Prostate gland (tissue), 2 donors: ENCODE measurements at regions not wholly inside any gene's neighbourhood (a gene's known extent, or its start where the extent isn't known, plus 50 kb on each side); places are given as distances from the start of the nearest gene placed in this dataset.

Experiments used
- DNase-seq: peaks from one replicate; pipeline ENCODE4 v3.0.0-alpha.2; 2019; ENCODE audit warnings: low spot score
- H3K27ac ChIP-seq, 2 donors: fragments of 200-600 bp; sonication (generic); 2 replicates each; pipeline ENCODE4 v1.5.1; 2017 to 2019
- H3K27me3 ChIP-seq: fragments of 200-600 bp; sonication (generic); replicated peaks from 2 replicates; pipeline ENCODE4 v1.5.1; 2019; ENCODE audit not compliant: insufficient read depth
- H3K36me3 ChIP-seq, 2 donors: fragments of 200-600 bp; sonication (generic); 1 replicate in 1 of 2; 2 replicates in 1 of 2; pipeline versions ENCODE4 v1.5.1 to v1.8.1; 2017 to 2019
- H3K4me1 ChIP-seq: fragments of 200-600 bp; sonication (generic); replicated peaks from 2 replicates; pipeline ENCODE4 v1.5.1; 2019
- H3K4me3 ChIP-seq, 2 donors: fragments of 200-600 bp; sonication (generic); 2 replicates each; pipeline ENCODE4 v1.5.1; 2017 to 2019
- H3K9me3 ChIP-seq: fragments of 200-600 bp; sonication (generic); 2 replicates; pipeline ENCODE4 v1.5.1; 2017
- CTCF ChIP-seq, 4 experiments: fragments of 200-600 bp in 2 of 4; fragments of 450-650 bp in 2 of 4; sonication (generic) in 2 of 4; IDR thresholded peaks; 1 replicate in 3 of 4; 2 replicates in 1 of 4; pipeline ENCODE4 v1.5.1; 2016 to 2019; ENCODE audit warnings: antibody characterized with exemption in 4 of 4, mild to moderate bottlenecking in 2 of 4, moderate library complexity in 2 of 4
- POLR2A ChIP-seq: fragments of 450-650 bp; IDR thresholded peaks from one replicate; pipeline ENCODE4 v1.6.1; 2016; ENCODE audit warnings: antibody characterized with exemption, mild to moderate bottlenecking
- POLR2AphosphoS5 ChIP-seq: sonication (generic); formaldehyde crosslinking; IDR thresholded peaks from one replicate; pipeline ENCODE4 v1.6.1; 2017; ENCODE audit warnings: antibody characterized with exemption
- WGBS: methylation state at CpG from one replicate; pipeline ENCODE4 v1.1.5; 2018; 5-methylcytosine and 5-hydroxymethylcytosine counted together
- intact Hi-C: fragments of 100-400 bp; cut with DNase I; formaldehyde crosslinking; loops from one replicate; pipeline ENCODE4 v1.14.2; 2022

GRCh38 chr9:78676009-78676408, 379.1 kb downstream of the PSAT1 start:
- H3K4me3 ChIP-seq: no peak overlapping the region
- H3K27me3 ChIP-seq: no peaks in the 10 kb centered on the region
- 85% methylated on average over 2 of the region's 2 CpGs for WGBS
- TF ChIP-seq POLR2AphosphoS5: no peak
- TF ChIP-seq POLR2A: no peak
- TF ChIP-seq CTCF (IDR thresholded peaks at IDR 0.05): no peak
- H3K27ac ChIP-seq: no peak overlapping the region
- no peak for DNase-seq
- no peaks in the 10 kb centered on the region for H3K36me3 ChIP-seq
- H3K9me3 ChIP-seq: no peaks in the 10 kb centered on the region
- intact Hi-C loops: no loop called here
- no peaks in the 10 kb centered on the region for H3K4me1 ChIP-seq

GRCh38 chr9:78676623-78677022, 379.7 kb downstream of the PSAT1 start:
- Histone ChIP-seq H3K36me3 (no peaks in the 10 kb centered on the region), H3K27ac (no peak overlapping the region), H3K27me3 (no peaks in the 10 kb centered on the region), H3K9me3 (no peaks in the 10 kb centered on the region), H3K4me1 (no peaks in the 10 kb centered on the region), H3K4me3 (no peak overlapping the region)
- TF ChIP-seq CTCF (IDR thresholded peaks at IDR 0.05) (no peak), POLR2AphosphoS5 (no peak), POLR2A (no peak)
- no peak for DNase-seq
- intact Hi-C loops: no loop called here

- H3K36me3 ChIP-seq: no peaks in the 10 kb centered on the region
- no peak for TF ChIP-seq POLR2A
- no peak for TF ChIP-seq POLR2AphosphoS5
- TF ChIP-seq CTCF (IDR thresholded peaks at IDR 0.05): no peak
- WGBS: 84% methylated on average over 2 of the region's 2 CpGs
- no peak overlapping the region for H3K27ac ChIP-seq
- no peak for DNase-seq
- H3K4me1 ChIP-seq: no peaks in the 10 kb centered on the region
- H3K4me3 ChIP-seq: no peak overlapping the region
- no peaks in the 10 kb centered on the region for H3K27me3 ChIP-seq
- intact Hi-C loops: no loop called here
- no peaks in the 10 kb centered on the region for H3K9me3 ChIP-seq
Observed at GRCh38 chr9:78677326-78677725, 380.4 kb downstream of the PSAT1 start.

GRCh38 chr9:78678877-78679276, 382.0 kb downstream of the PSAT1 start:
- intact Hi-C loops: no loop called here

More at GRCh38 chr9:78678877-78679276, 382.0 kb downstream of the PSAT1 start:
- H3K4me3 ChIP-seq: no peak overlapping the region
- no peaks in the 10 kb centered on the region for H3K36me3 ChIP-seq
- no peaks in the 10 kb centered on the region for H3K4me1 ChIP-seq
- TF ChIP-seq POLR2A: no peak
- TF ChIP-seq POLR2AphosphoS5: no peak
- no peak for TF ChIP-seq CTCF (IDR thresholded peaks at IDR 0.05)
- 77% methylated on average over 5 of the region's 5 CpGs for WGBS
- DNase-seq: no peak
- H3K9me3 ChIP-seq: no peaks in the 10 kb centered on the region
- no peak overlapping the region for H3K27ac ChIP-seq
- H3K27me3 ChIP-seq: no peaks in the 10 kb centered on the region
